Peyer's patch (tissue), 4 donors: ENCODE measurements at regions not wholly inside any gene's neighbourhood (a gene's known extent, or its start where the extent isn't known, plus 50 kb on each side); places are given as distances from the start of the nearest gene placed in this dataset.

ENCODE experiments used
- POLR2A ChIP-seq, 2 donors: fragments of 450-650 bp; IDR thresholded peaks; one replicate each; pipeline ENCODE4 v1.5.1; 2017; ENCODE audit warnings: antibody characterized with exemption in 2 of 2, mild to moderate bottlenecking in 2 of 2, moderate library complexity in 2 of 2
- TF ChIP-seq, protein P1 (sequence below), 6 experiments: fragments of 450-650 bp in 4 of 6; fragments of 200-600 bp in 2 of 6; sonication (generic) in 1 of 6; IDR thresholded peaks; one replicate each; pipeline ENCODE4 v1.5.1; 2017 to 2019; ENCODE audit warnings: antibody characterized with exemption in 6 of 6, mild to moderate bottlenecking in 3 of 6, moderate library complexity in 1 of 6

- no peak for TF ChIP-seq POLR2A (IDR thresholded peaks at IDR 0.05)
- TF ChIP-seq, protein P1, sequence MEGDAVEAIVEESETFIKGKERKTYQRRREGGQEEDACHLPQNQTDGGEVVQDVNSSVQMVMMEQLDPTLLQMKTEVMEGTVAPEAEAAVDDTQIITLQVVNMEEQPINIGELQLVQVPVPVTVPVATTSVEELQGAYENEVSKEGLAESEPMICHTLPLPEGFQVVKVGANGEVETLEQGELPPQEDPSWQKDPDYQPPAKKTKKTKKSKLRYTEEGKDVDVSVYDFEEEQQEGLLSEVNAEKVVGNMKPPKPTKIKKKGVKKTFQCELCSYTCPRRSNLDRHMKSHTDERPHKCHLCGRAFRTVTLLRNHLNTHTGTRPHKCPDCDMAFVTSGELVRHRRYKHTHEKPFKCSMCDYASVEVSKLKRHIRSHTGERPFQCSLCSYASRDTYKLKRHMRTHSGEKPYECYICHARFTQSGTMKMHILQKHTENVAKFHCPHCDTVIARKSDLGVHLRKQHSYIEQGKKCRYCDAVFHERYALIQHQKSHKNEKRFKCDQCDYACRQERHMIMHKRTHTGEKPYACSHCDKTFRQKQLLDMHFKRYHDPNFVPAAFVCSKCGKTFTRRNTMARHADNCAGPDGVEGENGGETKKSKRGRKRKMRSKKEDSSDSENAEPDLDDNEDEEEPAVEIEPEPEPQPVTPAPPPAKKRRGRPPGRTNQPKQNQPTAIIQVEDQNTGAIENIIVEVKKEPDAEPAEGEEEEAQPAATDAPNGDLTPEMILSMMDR (IDR thresholded peaks at IDR 0.05) = no peak
Measured at GRCh38 chr15:96837241-96837970, 506.9 kb downstream of the NR2F2 start.
